ENCODE measurements at regions not wholly inside any gene's neighbourhood (a gene's known extent, or its start where the extent isn't known, plus 50 kb on each side); places are given as distances from the start of the nearest gene placed in this dataset.
A peak's percentile ranks its signal among the peaks of the same experiment; 100 is the strongest.

- BruUV-seq (replicated peaks), result no TSS peak
- Histone ChIP-seq H3K9me3 (ENCODE audit: low read depth, low read length, poor library complexity, severe bottlenecking) (no peaks in the 10 kb centered on the region), H3K36me3 (ENCODE audit: insufficient read depth, low read length, poor library complexity, severe bottlenecking) (no peaks in the 10 kb centered on the region), H3K27me3 (replicated peaks; ENCODE audit: insufficient read depth, low read depth, low read length, poor library complexity) (no peaks in the 10 kb centered on the region), H3K27ac (ENCODE audit: low read depth, low read length, poor library complexity, severe bottlenecking) (no peak overlapping the region), H3K4me1 (ENCODE audit: insufficient read depth, low read length, poor library complexity, severe bottlenecking) (peaks cover 27% of the 10 kb centered on the region), H3K4me3 (ENCODE audit: low read depth, low read length, poor library complexity, severe bottlenecking) (no peak overlapping the region)
- peak; percentile 85 for DNase-seq (ENCODE audit: low spot score)
- CTCF ChIA-PET, result interaction anchor here (0.6 kb wide), 1 partner anchor 35 kb away, joined by 3 read pairs; no protein-coding TSS in a partner anchor
- intact Hi-C loops (cut with micrococcal nuclease; ENCODE audit: unreplicated experiment), result no loop called here
- POLR2A ChIA-PET (ENCODE audit: low non-redundant PET), result no interaction called here
- no peak for TF ChIP-seq EZH2 (IDR thresholded peaks at IDR 0.05; ENCODE audit: borderline replicate concordance, low read depth, low read length, poor library complexity, severe bottlenecking)
- TF ChIP-seq CTCF (conservative IDR thresholded peaks at IDR 0.05; ENCODE audit: low read depth, low read length), result no peak
These were observed 132.7 kb upstream of the MEX3C start for GRCh38 chr18:51330148-51330547.

- TSS peak; percentile 39 for BruUV-seq (replicated peaks)
- Histone ChIP-seq H3K9me3 (ENCODE audit: low read depth, low read length, poor library complexity, severe bottlenecking) (no peaks in the 10 kb centered on the region), H3K27me3 (replicated peaks; ENCODE audit: insufficient read depth, low read depth, low read length, poor library complexity) (no peaks in the 10 kb centered on the region), H3K4me3 (ENCODE audit: low read depth, low read length, poor library complexity, severe bottlenecking) (no peak overlapping the region), H3K36me3 (ENCODE audit: insufficient read depth, low read length, poor library complexity, severe bottlenecking) (no peaks in the 10 kb centered on the region), H3K27ac (ENCODE audit: low read depth, low read length, poor library complexity, severe bottlenecking) (no peak overlapping the region), H3K4me1 (ENCODE audit: insufficient read depth, low read length, poor library complexity, severe bottlenecking) (peaks cover 24% of the 10 kb centered on the region)
- no peak for DNase-seq (ENCODE audit: low spot score)
- POLR2A ChIA-PET (ENCODE audit: low non-redundant PET), result no interaction called here
- intact Hi-C loops (cut with micrococcal nuclease; ENCODE audit: unreplicated experiment), result no loop called here
- CTCF ChIA-PET, result no interaction called here
- TF ChIP-seq EZH2 (IDR thresholded peaks at IDR 0.05; ENCODE audit: borderline replicate concordance, low read depth, low read length, poor library complexity, severe bottlenecking), result no peak
- TF ChIP-seq CTCF (conservative IDR thresholded peaks at IDR 0.05; ENCODE audit: low read depth, low read length), result no peak
These were observed 133.3 kb upstream of the MEX3C start for GRCh38 chr18:51330739-51331138.

- intact Hi-C loops (cut with micrococcal nuclease; ENCODE audit: unreplicated experiment), result no loop called here
- no peaks in the 10 kb centered on the region for H3K27me3 ChIP-seq (replicated peaks; ENCODE audit: insufficient read depth, low read depth, low read length, poor library complexity)
- no peak overlapping the region for H3K4me3 ChIP-seq (ENCODE audit: low read depth, low read length, poor library complexity, severe bottlenecking)
- no peaks in the 10 kb centered on the region for H3K4me1 ChIP-seq (ENCODE audit: insufficient read depth, low read length, poor library complexity, severe bottlenecking)
- TF ChIP-seq EZH2 (IDR thresholded peaks at IDR 0.05; ENCODE audit: borderline replicate concordance, low read depth, low read length, poor library complexity, severe bottlenecking), result no peak
- no TSS peak for BruUV-seq (replicated peaks)
- POLR2A ChIA-PET (ENCODE audit: low non-redundant PET), result no interaction called here
- peaks cover 3% of the 10 kb centered on the region for H3K9me3 ChIP-seq (ENCODE audit: low read depth, low read length, poor library complexity, severe bottlenecking)
- CTCF ChIA-PET, result no interaction called here
- DNase-seq (ENCODE audit: low spot score), result no peak
- H3K27ac ChIP-seq (ENCODE audit: low read depth, low read length, poor library complexity, severe bottlenecking), result no peak overlapping the region
- no peaks in the 10 kb centered on the region for H3K36me3 ChIP-seq (ENCODE audit: insufficient read depth, low read length, poor library complexity, severe bottlenecking)
These were observed 139.9 kb upstream of the MEX3C start for GRCh38 chr18:51337406-51337805.

GRCh38 chr18:51339856-51340255, 142.4 kb upstream of the MEX3C start:
- BruUV-seq (replicated peaks), result no TSS peak
- Histone ChIP-seq H3K27ac (ENCODE audit: low read depth, low read length, poor library complexity, severe bottlenecking) (no peak overlapping the region), H3K27me3 (replicated peaks; ENCODE audit: insufficient read depth, low read depth, low read length, poor library complexity) (no peaks in the 10 kb centered on the region), H3K9me3 (ENCODE audit: low read depth, low read length, poor library complexity, severe bottlenecking) (peaks cover 3% of the 10 kb centered on the region), H3K36me3 (ENCODE audit: insufficient read depth, low read length, poor library complexity, severe bottlenecking) (no peaks in the 10 kb centered on the region), H3K4me3 (ENCODE audit: low read depth, low read length, poor library complexity, severe bottlenecking) (no peak overlapping the region), H3K4me1 (ENCODE audit: insufficient read depth, low read length, poor library complexity, severe bottlenecking) (no peaks in the 10 kb centered on the region)
- intact Hi-C loops (cut with micrococcal nuclease; ENCODE audit: unreplicated experiment), result no loop called here
- POLR2A ChIA-PET (ENCODE audit: low non-redundant PET), result interaction anchor here (0.7 kb wide), 1 partner anchor 1520 kb away, joined by 3 read pairs; no protein-coding TSS in a partner anchor
- TF ChIP-seq CTCF (conservative IDR thresholded peaks at IDR 0.05; ENCODE audit: low read depth, low read length), result no peak
- TF ChIP-seq EZH2 (IDR thresholded peaks at IDR 0.05; ENCODE audit: borderline replicate concordance, low read depth, low read length, poor library complexity, severe bottlenecking), result no peak
- CTCF ChIA-PET, result no interaction called here
- no peak for DNase-seq (ENCODE audit: low spot score)

Measured in A673 (cell line).